ENCODE measurements at regions not wholly inside any gene's neighbourhood (a gene's known extent, or its start where the extent isn't known, plus 50 kb on each side); places are given as distances from the start of the nearest gene placed in this dataset.

DNA sequence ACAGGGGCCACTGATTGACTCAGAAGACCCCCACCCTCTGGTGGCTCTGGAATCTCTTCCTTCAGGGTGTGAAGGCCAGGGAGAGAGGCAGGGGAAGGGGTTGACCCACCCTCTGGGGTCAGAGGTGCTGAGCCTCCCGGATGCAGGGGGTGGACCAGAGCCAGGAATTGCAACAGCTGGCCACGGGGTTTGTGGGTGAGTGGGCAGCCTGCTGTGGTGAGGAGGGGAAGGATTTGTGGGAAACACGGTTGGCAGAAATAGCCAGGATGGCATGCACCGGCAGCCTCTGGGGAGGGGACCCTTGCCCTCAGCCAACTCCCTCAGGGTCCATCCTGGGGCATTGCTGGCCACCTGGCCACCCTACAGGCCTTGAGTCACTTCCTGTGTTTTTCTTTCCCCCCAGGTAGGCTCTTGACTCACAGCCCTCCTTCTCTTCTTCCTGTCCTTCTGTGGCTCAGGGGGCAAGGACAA, 92.8 kb downstream of the MRPL14 start:
- Histone ChIP-seq H3K9ac (ENCODE audit: insufficient read depth, low read length, poor library complexity, severe bottlenecking) (no peak overlapping the region), H3K4me1 (ENCODE audit: control insufficient read depth in 1 of 2, insufficient read depth in 2 of 2, low read length in 2 of 2) (peaks cover 40 to 42% of the 10 kb centered on the region in 2 donors)

DNA sequence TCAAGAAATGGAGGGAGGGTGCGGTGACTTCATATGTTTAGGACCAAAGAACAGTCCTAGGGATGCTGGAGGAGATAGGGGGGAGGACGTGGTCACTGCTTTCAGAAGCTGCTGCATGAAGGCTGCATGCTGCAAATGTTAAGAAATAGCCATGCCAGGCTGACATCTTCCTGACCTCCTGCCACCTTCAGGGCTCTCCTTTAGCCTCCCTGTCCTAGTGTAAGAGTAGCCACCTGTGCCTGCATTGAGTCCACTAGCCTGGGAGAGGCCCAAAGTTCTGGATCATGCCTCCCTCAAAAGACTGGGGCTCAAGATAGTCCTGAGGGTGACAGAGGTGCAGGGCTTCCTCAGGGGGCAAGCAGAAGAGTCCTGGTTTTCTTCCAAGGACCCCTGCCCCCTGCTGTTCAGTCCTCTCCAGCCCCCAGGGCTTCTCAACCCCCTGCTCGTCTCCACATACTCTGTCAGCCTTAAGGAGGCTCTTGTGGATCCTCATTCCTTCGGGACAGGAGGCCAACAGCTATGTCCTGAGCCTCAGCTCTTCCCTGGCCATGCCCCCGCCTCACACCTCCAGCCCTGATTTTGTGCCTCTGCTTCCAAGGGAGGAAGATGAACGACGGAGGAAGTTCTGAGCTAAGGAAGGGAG, 96.3 kb downstream of the MRPL14 start:
- H3K4me3 Mint-ChIP-seq, result no peak overlapping the region
- H3K36me3 Mint-ChIP-seq, result peaks cover 3% of the 10 kb centered on the region in 2 donors
- H3K27me3 Mint-ChIP-seq (ENCODE audit: low read depth in 3 of 3), result peaks cover 11 to 16% (median 12%) of the 10 kb centered on the region in 3 donors
- Histone ChIP-seq H3K79me2 (ENCODE audit: insufficient read depth, low read length) (no peaks in the 10 kb centered on the region), H2AFZ (ENCODE audit: insufficient read depth, low read depth, low read length, poor library complexity, severe bottlenecking) (no peak overlapping the region), H3K9me3 (replicated peaks in 1 of 2; ENCODE audit: control insufficient read depth in 1 of 2, insufficient read depth in 1 of 2, low read length in 2 of 2) (no peaks in the 10 kb centered on the region), H4K20me1 (ENCODE audit: insufficient read depth, low read length) (no peaks in the 10 kb centered on the region), H3K4me3 (replicated peaks in 1 of 3; ENCODE audit: low read depth in 2 of 3, low read length in 3 of 3) (no peak overlapping the region), H3K36me3 (replicated peaks in 1 of 2; ENCODE audit: control insufficient read depth in 1 of 2, insufficient read depth in 2 of 2, low read length in 2 of 2) (no peaks in the 10 kb centered on the region), H3K4me2 (replicated peaks; ENCODE audit: extremely low read depth, low read length, poor library complexity, severe bottlenecking) (no peak overlapping the region), H3K27ac (ENCODE audit: low read depth in 1 of 2, low read length in 2 of 2) (no peak overlapping the region), H3K27me3 (ENCODE audit: control insufficient read depth in 2 of 2, insufficient read depth in 2 of 2, low read length in 2 of 2) (peaks cover 0 to 12% of the 10 kb centered on the region in 2 donors), H3K9ac (ENCODE audit: insufficient read depth, low read length, poor library complexity, severe bottlenecking) (no peak overlapping the region), H3K4me1 (ENCODE audit: control insufficient read depth in 1 of 2, insufficient read depth in 2 of 2, low read length in 2 of 2) (peaks cover 21 to 22% of the 10 kb centered on the region in 2 donors)
- DNase-seq, result no peak
- peaks cover 20% of the 10 kb centered on the region for H3K4me1 Mint-ChIP-seq
- TF ChIP-seq, protein P1, sequence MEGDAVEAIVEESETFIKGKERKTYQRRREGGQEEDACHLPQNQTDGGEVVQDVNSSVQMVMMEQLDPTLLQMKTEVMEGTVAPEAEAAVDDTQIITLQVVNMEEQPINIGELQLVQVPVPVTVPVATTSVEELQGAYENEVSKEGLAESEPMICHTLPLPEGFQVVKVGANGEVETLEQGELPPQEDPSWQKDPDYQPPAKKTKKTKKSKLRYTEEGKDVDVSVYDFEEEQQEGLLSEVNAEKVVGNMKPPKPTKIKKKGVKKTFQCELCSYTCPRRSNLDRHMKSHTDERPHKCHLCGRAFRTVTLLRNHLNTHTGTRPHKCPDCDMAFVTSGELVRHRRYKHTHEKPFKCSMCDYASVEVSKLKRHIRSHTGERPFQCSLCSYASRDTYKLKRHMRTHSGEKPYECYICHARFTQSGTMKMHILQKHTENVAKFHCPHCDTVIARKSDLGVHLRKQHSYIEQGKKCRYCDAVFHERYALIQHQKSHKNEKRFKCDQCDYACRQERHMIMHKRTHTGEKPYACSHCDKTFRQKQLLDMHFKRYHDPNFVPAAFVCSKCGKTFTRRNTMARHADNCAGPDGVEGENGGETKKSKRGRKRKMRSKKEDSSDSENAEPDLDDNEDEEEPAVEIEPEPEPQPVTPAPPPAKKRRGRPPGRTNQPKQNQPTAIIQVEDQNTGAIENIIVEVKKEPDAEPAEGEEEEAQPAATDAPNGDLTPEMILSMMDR (IDR thresholded peaks at IDR 0.05), result no peak
- H3K27ac Mint-ChIP-seq, result peak overlapping the region in 1 of 7 donors; percentile 2
- H3K9me3 Mint-ChIP-seq, result peaks cover 0 to 3% (median 0%) of the 10 kb centered on the region in 7 donors
- intact Hi-C loops (cut with micrococcal nuclease), result no loop called here
- 100% methylated on average over 3 of the region's 7 CpGs for WGBS (ENCODE audit: insufficient coverage)

More for the DNA sequence above, 92.8 kb downstream of the MRPL14 start:
- Histone ChIP-seq H3K4me2 (replicated peaks; ENCODE audit: extremely low read depth, low read length, poor library complexity, severe bottlenecking) (peak overlapping the region; percentile 23), H3K27ac (ENCODE audit: low read depth in 1 of 2, low read length in 2 of 2) (peak overlapping the region in 1 of 2 donors; percentile 74), H3K9me3 (replicated peaks in 1 of 2; ENCODE audit: control insufficient read depth in 1 of 2, insufficient read depth in 1 of 2, low read length in 2 of 2) (no peaks in the 10 kb centered on the region), H2AFZ (ENCODE audit: insufficient read depth, low read depth, low read length, poor library complexity, severe bottlenecking) (peak overlapping the region; percentile 55), H3K36me3 (replicated peaks in 1 of 2; ENCODE audit: control insufficient read depth in 1 of 2, insufficient read depth in 2 of 2, low read length in 2 of 2) (no peaks in the 10 kb centered on the region), H3K79me2 (ENCODE audit: insufficient read depth, low read length) (no peaks in the 10 kb centered on the region), H3K4me3 (replicated peaks in 1 of 3; ENCODE audit: low read depth in 2 of 3, low read length in 3 of 3) (peak overlapping the region in 1 of 3 experiments; percentile 9), H3K27me3 (ENCODE audit: control insufficient read depth in 2 of 2, insufficient read depth in 2 of 2, low read length in 2 of 2) (peaks cover 0 to 9% of the 10 kb centered on the region in 2 donors), H4K20me1 (ENCODE audit: insufficient read depth, low read length) (no peaks in the 10 kb centered on the region)
- intact Hi-C loops (cut with micrococcal nuclease), result no loop called here
- Mint-ChIP-seq H3K36me3 (peaks cover 3% of the 10 kb centered on the region in 2 donors), H3K9me3 (peaks cover 0 to 3% (median 0%) of the 10 kb centered on the region in 7 donors), H3K4me3 (peak overlapping the region in 1 of 2 donors; percentile 21), H3K4me1 (peaks cover 40% of the 10 kb centered on the region), H3K27ac (peak overlapping the region in 6 of 7 donors; percentile 15 to 94 (median 79)), H3K27me3 (ENCODE audit: low read depth in 3 of 3) (peaks cover 5 to 9% (median 5%) of the 10 kb centered on the region in 3 donors)
- 0% methylated on average over 2 of the region's 4 CpGs for WGBS (ENCODE audit: insufficient coverage)
- TF ChIP-seq, protein P1 (IDR thresholded peaks at IDR 0.05), result no peak
- DNase-seq, result peak in 2 of 3 donors; percentile 41 to 50

Measured in CD14-positive monocyte (primary cell).